RWPE2 (cell line): ENCODE measurements at regions not wholly inside any gene's neighbourhood (a gene's known extent, or its start where the extent isn't known, plus 50 kb on each side); places are given as distances from the start of the nearest gene placed in this dataset.

Experiments used
- ATAC-seq: fragments of 200-7000 bp; cut with Tn5 transposase; 3 replicates; pipeline ENCODE4 v1.9.1; 2021; ENCODE audit warnings: low read depth
- DNase-seq: peaks from one replicate; pipeline ENCODE4 v3.0.0-alpha.2; 2020; ENCODE audit warnings: low spot score
- H3K27ac ChIP-seq: fragments of 450-650 bp; 2 replicates; pipeline ENCODE4 v1.5.1; 2017; ENCODE audit warnings: mild to moderate bottlenecking; ENCODE audit not compliant: poor library complexity, severe bottlenecking
- H3K27me3 ChIP-seq: fragments of 250-450 bp; sonication (Bioruptor Pico); 2 replicates; pipeline ENCODE4 v1.5.1; 2021; ENCODE audit warnings: mild to moderate bottlenecking, moderate library complexity; ENCODE audit not compliant: insufficient read depth, poor library complexity, severe bottlenecking
- H3K36me3 ChIP-seq: fragments of 250-450 bp; sonication (Bioruptor Pico); 2 replicates; pipeline ENCODE4 v1.5.1; 2020; ENCODE audit warnings: low read depth, mild to moderate bottlenecking, moderate library complexity
- H3K4me1 ChIP-seq: fragments of 250-450 bp; sonication (Bioruptor Pico); 2 replicates; pipeline ENCODE4 v1.5.1; 2021; ENCODE audit warnings: mild to moderate bottlenecking, moderate library complexity; ENCODE audit not compliant: insufficient read depth, poor library complexity, severe bottlenecking
- H3K4me3 ChIP-seq: fragments of 250-450 bp; sonication (Bioruptor Pico); 2 replicates; pipeline ENCODE4 v1.5.1; 2021; ENCODE audit warnings: mild to moderate bottlenecking, moderate library complexity; ENCODE audit not compliant: severe bottlenecking
- H3K9me3 ChIP-seq: fragments of 250-450 bp; sonication (Bioruptor Pico); 2 replicates; pipeline ENCODE4 v1.5.1; 2021; ENCODE audit warnings: mild to moderate bottlenecking, moderate library complexity; ENCODE audit not compliant: severe bottlenecking
- CTCF ChIP-seq: fragments of 450-650 bp; IDR thresholded peaks from one replicate; pipeline ENCODE4 v1.5.1; 2017; ENCODE audit warnings: mild to moderate bottlenecking, moderate library complexity; ENCODE audit not compliant: poor library complexity, severe bottlenecking

GRCh38 chr5:158153508-158153907 lies 294.6 kb upstream of the CLINT1 start:
- no peaks in the 10 kb centered on the region for H3K27me3 ChIP-seq
- no peak for ATAC-seq
- H3K9me3 ChIP-seq, result no peaks in the 10 kb centered on the region
- peaks cover 12% of the 10 kb centered on the region for H3K4me1 ChIP-seq
- no peak overlapping the region for H3K4me3 ChIP-seq
- DNase-seq, result no peak
- no peaks in the 10 kb centered on the region for H3K36me3 ChIP-seq
- H3K27ac ChIP-seq, result no peak overlapping the region
- TF ChIP-seq CTCF, result no peak

- TF ChIP-seq CTCF, result no peak
- DNase-seq (no peak), ATAC-seq (no peak)
- Histone ChIP-seq H3K27me3 (no peaks in the 10 kb centered on the region), H3K36me3 (no peaks in the 10 kb centered on the region), H3K4me3 (no peak overlapping the region), H3K27ac (no peak overlapping the region), H3K9me3 (no peaks in the 10 kb centered on the region), H3K4me1 (peaks cover 12% of the 10 kb centered on the region)
Observed at GRCh38 chr5:158152136-158152535, 293.2 kb upstream of the CLINT1 start.

GRCh38 chr5:158147227-158147626 lies 288.3 kb upstream of the CLINT1 start:
- Histone ChIP-seq H3K36me3 (no peaks in the 10 kb centered on the region), H3K27ac (no peak overlapping the region), H3K27me3 (no peaks in the 10 kb centered on the region), H3K9me3 (no peaks in the 10 kb centered on the region), H3K4me3 (no peak overlapping the region), H3K4me1 (no peaks in the 10 kb centered on the region)
- ATAC-seq, result no peak
- no peak for TF ChIP-seq CTCF
- DNase-seq, result no peak

GRCh38 chr5:158145827-158146226 lies 286.9 kb upstream of the CLINT1 start:
- H3K9me3 ChIP-seq, result no peaks in the 10 kb centered on the region
- H3K4me1 ChIP-seq, result no peaks in the 10 kb centered on the region
- H3K27me3 ChIP-seq, result no peaks in the 10 kb centered on the region
- no peaks in the 10 kb centered on the region for H3K36me3 ChIP-seq
- DNase-seq, result no peak
- H3K27ac ChIP-seq, result no peak overlapping the region
- no peak overlapping the region for H3K4me3 ChIP-seq
- no peak for ATAC-seq
- no peak for TF ChIP-seq CTCF

GRCh38 chr5:158143081-158143480 lies 284.1 kb upstream of the CLINT1 start:
- ATAC-seq (no peak), DNase-seq (no peak)
- Histone ChIP-seq H3K27me3 (no peaks in the 10 kb centered on the region), H3K4me3 (no peak overlapping the region), H3K4me1 (no peaks in the 10 kb centered on the region), H3K27ac (no peak overlapping the region), H3K9me3 (no peaks in the 10 kb centered on the region), H3K36me3 (no peaks in the 10 kb centered on the region)
- TF ChIP-seq CTCF, result no peak
